Superior temporal gyrus (tissue), 1 donor: ENCODE measurements at regions not wholly inside any gene's neighbourhood (a gene's known extent, or its start where the extent isn't known, plus 50 kb on each side); places are given as distances from the start of the nearest gene placed in this dataset.

Source experiments
- DNase-seq: peaks from one replicate; pipeline ENCODE4 v3.0.0-alpha.2; 2016; ENCODE audit errors: extremely low spot score

GRCh38 chr12:115760231-115760630 is 517.3 kb downstream of the MED13L start:
- no peak for DNase-seq

- DNase-seq = no peak
Measured at GRCh38 chr12:115758877-115759620, 518.4 kb downstream of the MED13L start.

GRCh38 chr12:115758183-115758582 is 519.3 kb downstream of the MED13L start:
- no peak for DNase-seq

- no peak for DNase-seq
Measured at GRCh38 chr12:115756804-115757203, 520.7 kb downstream of the MED13L start.

- no peak for DNase-seq
Measured at GRCh38 chr12:115756271-115756670, 521.2 kb downstream of the MED13L start.

GRCh38 chr12:115755725-115756085 is 521.8 kb downstream of the MED13L start:
- no peak for DNase-seq

GRCh38 chr12:115755061-115755724 is 522.3 kb downstream of the MED13L start:
- DNase-seq = no peak

GRCh38 chr12:115752913-115753726 is 524.4 kb downstream of the MED13L start:
- DNase-seq = peak; percentile 90

- no peak for DNase-seq
Measured at GRCh38 chr12:115752156-115752555, 525.3 kb downstream of the MED13L start.

- DNase-seq = no peak
Measured at GRCh38 chr12:115750340-115750739, 527.2 kb downstream of the MED13L start.

GRCh38 chr12:115749071-115749841 is 528.2 kb downstream of the MED13L start:
- DNase-seq = no peak

GRCh38 chr12:115740586-115741155 is 536.8 kb downstream of the MED13L start:
- DNase-seq = no peak

- no peak for DNase-seq
Measured at GRCh38 chr12:115737895-115738294, 539.6 kb downstream of the MED13L start.

GRCh38 chr12:115736360-115736759 is 541.1 kb downstream of the MED13L start:
- DNase-seq = no peak

- DNase-seq = no peak
Measured at GRCh38 chr12:115730975-115731541, 546.4 kb downstream of the MED13L start.

GRCh38 chr12:115726691-115727090 is 550.8 kb downstream of the MED13L start:
- no peak for DNase-seq

- DNase-seq = no peak
Measured at GRCh38 chr12:115722181-115722580, 555.3 kb downstream of the MED13L start.

GRCh38 chr12:115716551-115716950 is 560.9 kb downstream of the MED13L start:
- no peak for DNase-seq

- no peak for DNase-seq
Measured at GRCh38 chr12:115712676-115713075, 564.8 kb downstream of the MED13L start.

- DNase-seq = no peak
Measured at GRCh38 chr12:115710104-115710564, 567.4 kb downstream of the MED13L start.

- no peak for DNase-seq
Measured at GRCh38 chr12:115709540-115710011, 567.9 kb downstream of the MED13L start.
